MM.1S (cell line): ENCODE measurements at regions not wholly inside any gene's neighbourhood (a gene's known extent, or its start where the extent isn't known, plus 50 kb on each side); places are given as distances from the start of the nearest gene placed in this dataset.
"Not testable (repeated sequence)": the region's sequence is repeated elsewhere in the genome, so short reads cannot be mapped to it uniquely, and the experiment has no call there.

Source experiments
- DNase-seq: peaks from one replicate; pipeline ENCODE4 v3.0.0-alpha.2; 2015
- H2AFZ ChIP-seq: fragments of 300-600 bp; sonication (generic); 2 replicates; pipeline ENCODE4 v1.6.0; 2016; ENCODE audit warnings: antibody characterized with exemption, low read length
- H3F3A ChIP-seq: fragments of 300-600 bp; sonication (generic); 2 replicates; pipeline ENCODE4 v1.6.1; 2016; ENCODE audit warnings: mild to moderate bottlenecking, antibody characterized with exemption, low read length, moderate library complexity, mixed read lengths; ENCODE audit not compliant: insufficient read depth
- H3K27ac ChIP-seq: fragments of 300-600 bp; sonication (generic); 2 replicates; pipeline ENCODE4 v1.5.1; 2016; ENCODE audit warnings: mild to moderate bottlenecking, low read length
- H3K27me3 ChIP-seq: fragments of 300-600 bp; sonication (generic); replicated peaks from 2 replicates; pipeline ENCODE4 v1.6.0; 2016; ENCODE audit warnings: low read length; ENCODE audit not compliant: insufficient read depth
- H3K36me3 ChIP-seq: fragments of 300-600 bp; sonication (generic); replicated peaks from 2 replicates; pipeline ENCODE4 v1.6.1; 2016; ENCODE audit warnings: mild to moderate bottlenecking, low read length, mixed read lengths; ENCODE audit not compliant: insufficient read depth
- H3K4me1 ChIP-seq: fragments of 300-600 bp; sonication (generic); 2 replicates; pipeline ENCODE4 v1.6.1; 2016; ENCODE audit warnings: low read length, mixed read lengths
- H3K4me2 ChIP-seq: fragments of 300-600 bp; sonication (generic); 2 replicates; pipeline ENCODE4 v1.6.0; 2016; ENCODE audit warnings: low read depth, low read length
- H3K4me3 ChIP-seq: fragments of 300-600 bp; sonication (generic); 2 replicates; pipeline ENCODE4 v1.5.1; 2016; ENCODE audit warnings: low read length, mixed read lengths
- H3K79me2 ChIP-seq: fragments of 300-600 bp; sonication (generic); 2 replicates; pipeline ENCODE4 v1.6.1; 2016; ENCODE audit warnings: mixed run types, low read length, mixed read lengths
- H3K9ac ChIP-seq: fragments of 300-600 bp; sonication (generic); 2 replicates; pipeline ENCODE4 v1.6.1; 2016; ENCODE audit warnings: low read length, mixed read lengths
- H3K9me2 ChIP-seq: fragments of 300-600 bp; sonication (generic); replicated peaks from 2 replicates; pipeline ENCODE4 v1.6.1; 2016; ENCODE audit warnings: mild to moderate bottlenecking, low read length, mixed read lengths; ENCODE audit not compliant: insufficient read depth
- H3K9me3 ChIP-seq: fragments of 300-600 bp; sonication (generic); replicated peaks from 2 replicates; pipeline ENCODE4 v1.6.1; 2016; ENCODE audit warnings: mild to moderate bottlenecking, low read length, mixed read lengths; ENCODE audit not compliant: insufficient read depth
- H4K20me1 ChIP-seq: fragments of 300-600 bp; sonication (generic); 2 replicates; pipeline ENCODE4 v1.6.1; 2016; ENCODE audit warnings: mild to moderate bottlenecking, low read length, moderate library complexity, mixed read lengths; ENCODE audit not compliant: insufficient read depth
- EZH2 ChIP-seq: fragments of 300-600 bp; sonication (generic); optimal IDR thresholded peaks from 2 replicates; pipeline ENCODE3; 2017; ENCODE audit warnings: low read depth, mild to moderate bottlenecking, antibody characterized with exemption, low read length, mixed read lengths
- EZH2phosphoT487 ChIP-seq: fragments of 300-600 bp; sonication (generic); IDR thresholded peaks from 2 replicates; pipeline ENCODE4 v1.6.1; 2018; ENCODE audit warnings: antibody characterized with exemption, low read length
- TF ChIP-seq, protein P1 (sequence below): fragments of 300-600 bp; sonication (generic); IDR thresholded peaks from 2 replicates; pipeline ENCODE4 v1.5.1; 2016; ENCODE audit warnings: antibody characterized with exemption, low read length, mixed read lengths

- Histone ChIP-seq H2AFZ (no peak overlapping the region), H3K4me1 (0 out of 2 replicates have a peak, but pooled peaks cover 3% of the 10 kb centered on the region), H3K79me2 (no peaks in the 10 kb centered on the region), H3K9me2 (no peaks in the 10 kb centered on the region), H3K9me3 (no peaks in the 10 kb centered on the region), H3K27ac (no peak overlapping the region), H3K9ac (no peak overlapping the region), H3K4me2 (no peak overlapping the region), H4K20me1 (no peaks in the 10 kb centered on the region), H3F3A (no peaks in the 10 kb centered on the region), H3K4me3 (no peak overlapping the region), H3K27me3 (no peaks in the 10 kb centered on the region), H3K36me3 (no peaks in the 10 kb centered on the region)
- no peak for DNase-seq
- TF ChIP-seq, protein P1, sequence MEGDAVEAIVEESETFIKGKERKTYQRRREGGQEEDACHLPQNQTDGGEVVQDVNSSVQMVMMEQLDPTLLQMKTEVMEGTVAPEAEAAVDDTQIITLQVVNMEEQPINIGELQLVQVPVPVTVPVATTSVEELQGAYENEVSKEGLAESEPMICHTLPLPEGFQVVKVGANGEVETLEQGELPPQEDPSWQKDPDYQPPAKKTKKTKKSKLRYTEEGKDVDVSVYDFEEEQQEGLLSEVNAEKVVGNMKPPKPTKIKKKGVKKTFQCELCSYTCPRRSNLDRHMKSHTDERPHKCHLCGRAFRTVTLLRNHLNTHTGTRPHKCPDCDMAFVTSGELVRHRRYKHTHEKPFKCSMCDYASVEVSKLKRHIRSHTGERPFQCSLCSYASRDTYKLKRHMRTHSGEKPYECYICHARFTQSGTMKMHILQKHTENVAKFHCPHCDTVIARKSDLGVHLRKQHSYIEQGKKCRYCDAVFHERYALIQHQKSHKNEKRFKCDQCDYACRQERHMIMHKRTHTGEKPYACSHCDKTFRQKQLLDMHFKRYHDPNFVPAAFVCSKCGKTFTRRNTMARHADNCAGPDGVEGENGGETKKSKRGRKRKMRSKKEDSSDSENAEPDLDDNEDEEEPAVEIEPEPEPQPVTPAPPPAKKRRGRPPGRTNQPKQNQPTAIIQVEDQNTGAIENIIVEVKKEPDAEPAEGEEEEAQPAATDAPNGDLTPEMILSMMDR = no peak
- no peak for TF ChIP-seq EZH2
- TF ChIP-seq EZH2phosphoT487 = no peak
These were observed 202.3 kb upstream of the GALNT2 start for GRCh38 chr1:229864686-229865230.

DNA sequence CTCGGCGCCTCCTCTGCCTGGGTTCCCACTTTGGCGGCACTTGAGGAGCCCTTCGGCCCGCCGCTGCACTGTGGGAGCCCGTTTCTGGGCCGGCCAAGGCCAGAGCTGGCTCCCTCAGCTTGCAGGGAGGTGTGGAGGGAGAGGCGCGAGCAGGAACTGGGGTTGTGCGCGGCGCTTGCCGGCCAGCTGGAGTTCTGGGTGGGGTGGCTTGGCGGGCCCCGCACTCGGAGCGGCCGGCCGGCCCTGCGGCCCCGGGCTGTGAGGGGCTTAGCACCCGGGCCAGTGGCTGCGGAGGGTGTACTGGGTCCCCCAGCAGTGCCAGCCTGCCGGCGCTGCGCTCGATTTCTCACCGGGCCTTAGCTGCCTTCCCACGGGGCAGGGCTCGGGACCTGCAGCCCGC, 201.7 kb upstream of the GALNT2 start:
- H3K36me3 ChIP-seq, H3F3A ChIP-seq, H4K20me1 ChIP-seq, H3K4me2 ChIP-seq, H2AFZ ChIP-seq, DNase-seq, H3K27ac ChIP-seq, H3K9me2 ChIP-seq, H3K27me3 ChIP-seq, H3K4me1 ChIP-seq, H3K9me3 ChIP-seq, H3K9ac ChIP-seq, H3K79me2 ChIP-seq, H3K4me3 ChIP-seq: not testable (repeated sequence)

- DNase-seq = no peak
- no peaks in the 10 kb centered on the region for H3K9me2 ChIP-seq
These were observed 199.3 kb upstream of the GALNT2 start for GRCh38 chr1:229867726-229868125.

DNA sequence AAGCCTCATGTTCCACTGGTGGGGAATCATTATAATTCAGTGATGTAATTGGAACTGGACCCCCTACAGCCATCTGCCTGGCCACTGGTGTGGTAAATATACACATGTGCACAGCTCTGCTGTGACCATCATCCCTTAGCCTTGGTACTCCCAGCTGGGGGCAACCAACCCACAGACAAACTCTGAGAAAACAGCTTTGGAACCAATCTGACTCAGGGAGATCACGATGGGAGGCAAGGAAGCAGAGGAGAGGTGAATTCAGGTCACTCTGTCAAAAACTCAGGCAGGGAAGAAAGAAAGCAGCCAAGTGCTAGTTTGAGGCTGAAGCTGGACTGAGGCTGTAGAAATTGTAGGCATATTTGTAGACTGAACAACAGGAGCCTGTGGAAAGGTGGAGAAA, 197.8 kb upstream of the GALNT2 start:
- H3K27ac ChIP-seq = no peak overlapping the region
- DNase-seq = no peak
- H3K4me3 ChIP-seq = no peak overlapping the region
- H3F3A ChIP-seq = no peaks in the 10 kb centered on the region
- H3K4me1 ChIP-seq = 0 out of 2 replicates have a peak, but pooled peaks cover 3% of the 10 kb centered on the region
- H3K9me3 ChIP-seq = no peaks in the 10 kb centered on the region
- no peaks in the 10 kb centered on the region for H3K27me3 ChIP-seq
- TF ChIP-seq, protein P1 = no peak
- TF ChIP-seq EZH2 = no peak
- no peak for TF ChIP-seq EZH2phosphoT487
- H4K20me1 ChIP-seq = no peaks in the 10 kb centered on the region
- no peak overlapping the region for H2AFZ ChIP-seq
- H3K4me2 ChIP-seq = no peak overlapping the region
- H3K9ac ChIP-seq = no peak overlapping the region
- no peaks in the 10 kb centered on the region for H3K79me2 ChIP-seq
- H3K36me3 ChIP-seq = no peaks in the 10 kb centered on the region
- H3K9me2 ChIP-seq = no peaks in the 10 kb centered on the region

More at GRCh38 chr1:229867726-229868125, 199.3 kb upstream of the GALNT2 start:
- H3K79me2 ChIP-seq = no peaks in the 10 kb centered on the region
- H3K4me3 ChIP-seq = no peak overlapping the region
- 0 out of 2 replicates have a peak, but pooled peaks cover 3% of the 10 kb centered on the region for H3K4me1 ChIP-seq
- H2AFZ ChIP-seq = no peak overlapping the region
- no peak overlapping the region for H3K27ac ChIP-seq
- no peaks in the 10 kb centered on the region for H3K36me3 ChIP-seq
- H3K9ac ChIP-seq = no peak overlapping the region
- H3K4me2 ChIP-seq = no peak overlapping the region
- no peaks in the 10 kb centered on the region for H3K27me3 ChIP-seq
- no peaks in the 10 kb centered on the region for H3F3A ChIP-seq
- H3K9me3 ChIP-seq = no peaks in the 10 kb centered on the region
- H4K20me1 ChIP-seq = no peaks in the 10 kb centered on the region
- TF ChIP-seq EZH2phosphoT487 (no peak), EZH2 (no peak)
- TF ChIP-seq, protein P1 = no peak
